ENCODE measurements at regions not wholly inside any gene's neighbourhood (a gene's known extent, or its start where the extent isn't known, plus 50 kb on each side); places are given as distances from the start of the nearest gene placed in this dataset.

DNA sequence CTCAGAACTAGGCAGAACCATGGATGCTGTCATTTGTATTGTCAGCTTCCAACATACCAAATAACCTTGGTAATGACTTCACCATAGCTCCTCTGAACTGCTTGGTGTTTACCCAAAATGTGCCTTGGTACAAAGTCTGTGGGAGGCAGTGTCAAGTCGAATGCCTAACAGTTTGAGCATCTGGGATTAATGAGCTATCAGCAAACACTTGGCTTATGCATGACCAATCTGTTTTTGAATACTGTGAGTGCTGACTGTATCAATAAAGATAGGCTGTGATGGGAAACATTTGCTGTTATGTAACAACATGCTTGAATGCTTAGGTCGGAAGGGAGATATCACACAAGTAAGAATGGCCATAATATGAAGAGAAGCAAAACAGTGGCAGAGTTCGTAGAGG lies 455.4 kb downstream of the CMPK2 start:
- TF ChIP-seq, protein P1, sequence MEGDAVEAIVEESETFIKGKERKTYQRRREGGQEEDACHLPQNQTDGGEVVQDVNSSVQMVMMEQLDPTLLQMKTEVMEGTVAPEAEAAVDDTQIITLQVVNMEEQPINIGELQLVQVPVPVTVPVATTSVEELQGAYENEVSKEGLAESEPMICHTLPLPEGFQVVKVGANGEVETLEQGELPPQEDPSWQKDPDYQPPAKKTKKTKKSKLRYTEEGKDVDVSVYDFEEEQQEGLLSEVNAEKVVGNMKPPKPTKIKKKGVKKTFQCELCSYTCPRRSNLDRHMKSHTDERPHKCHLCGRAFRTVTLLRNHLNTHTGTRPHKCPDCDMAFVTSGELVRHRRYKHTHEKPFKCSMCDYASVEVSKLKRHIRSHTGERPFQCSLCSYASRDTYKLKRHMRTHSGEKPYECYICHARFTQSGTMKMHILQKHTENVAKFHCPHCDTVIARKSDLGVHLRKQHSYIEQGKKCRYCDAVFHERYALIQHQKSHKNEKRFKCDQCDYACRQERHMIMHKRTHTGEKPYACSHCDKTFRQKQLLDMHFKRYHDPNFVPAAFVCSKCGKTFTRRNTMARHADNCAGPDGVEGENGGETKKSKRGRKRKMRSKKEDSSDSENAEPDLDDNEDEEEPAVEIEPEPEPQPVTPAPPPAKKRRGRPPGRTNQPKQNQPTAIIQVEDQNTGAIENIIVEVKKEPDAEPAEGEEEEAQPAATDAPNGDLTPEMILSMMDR (IDR thresholded peaks at IDR 0.05) = no peak
- TF ChIP-seq EZH2 (IDR thresholded peaks at IDR 0.05) = no peak

Measured in neural progenitor cell (in vitro differentiated cells).